GM12872 (cell line): ENCODE measurements at regions not wholly inside any gene's neighbourhood (a gene's known extent, or its start where the extent isn't known, plus 50 kb on each side); places are given as distances from the start of the nearest gene placed in this dataset.

Experiments
- TF ChIP-seq, protein P1 (sequence below): IDR thresholded peaks from 3 replicates; pipeline ENCODE4 v1.5.1; 2011; ENCODE audit warnings: low read depth, mild to moderate bottlenecking, low read length, moderate library complexity; ENCODE audit not compliant: insufficient read depth

DNA sequence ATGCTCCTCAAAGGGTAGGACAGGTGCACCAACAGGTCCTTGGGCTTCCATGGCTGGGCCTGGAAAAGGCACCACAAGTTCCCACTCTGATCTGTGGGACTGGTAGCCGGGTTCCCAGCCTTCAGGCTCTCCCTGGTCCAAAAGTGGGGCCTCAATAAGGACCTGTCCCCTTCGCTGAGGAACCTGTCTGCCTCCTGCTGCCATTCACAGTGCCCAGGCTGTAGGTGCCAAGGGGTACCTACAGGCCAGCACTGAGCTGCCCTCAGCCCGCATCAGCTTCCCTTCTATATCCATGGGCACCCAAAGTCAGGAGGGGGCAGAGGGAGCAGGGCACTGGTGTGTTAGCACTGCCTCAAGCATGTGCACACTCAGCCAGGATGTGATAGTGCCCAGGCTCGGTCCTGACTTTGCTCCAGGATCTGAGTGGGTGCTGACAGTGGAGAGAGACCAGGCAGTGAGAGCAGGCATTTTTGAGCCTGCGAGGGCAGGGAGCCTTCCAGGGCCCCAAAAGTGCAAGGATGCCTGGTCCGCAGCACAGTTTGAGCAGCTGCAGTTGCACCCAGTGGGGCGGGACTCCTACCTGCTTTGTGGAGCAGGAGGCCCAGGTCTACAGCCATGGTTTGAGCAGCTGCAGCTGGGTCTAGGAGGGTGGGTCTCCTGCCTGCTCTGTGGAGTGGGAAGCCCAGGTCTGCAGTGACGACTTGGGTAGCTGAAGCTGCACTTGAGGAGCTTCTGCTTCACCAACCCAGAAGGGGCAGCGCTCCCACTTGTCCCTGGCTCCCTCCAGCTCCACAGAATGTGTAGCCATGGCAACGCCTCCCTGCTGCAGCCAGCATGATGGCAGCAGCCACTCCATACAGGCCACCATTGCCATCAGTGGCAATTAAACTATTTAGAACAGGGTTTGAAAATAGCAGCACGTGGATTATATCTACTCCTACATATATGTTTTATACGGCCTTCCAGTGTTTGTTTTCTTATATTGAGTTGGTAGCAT is 376.4 kb downstream of the KCTD8 start:
- TF ChIP-seq, protein P1, sequence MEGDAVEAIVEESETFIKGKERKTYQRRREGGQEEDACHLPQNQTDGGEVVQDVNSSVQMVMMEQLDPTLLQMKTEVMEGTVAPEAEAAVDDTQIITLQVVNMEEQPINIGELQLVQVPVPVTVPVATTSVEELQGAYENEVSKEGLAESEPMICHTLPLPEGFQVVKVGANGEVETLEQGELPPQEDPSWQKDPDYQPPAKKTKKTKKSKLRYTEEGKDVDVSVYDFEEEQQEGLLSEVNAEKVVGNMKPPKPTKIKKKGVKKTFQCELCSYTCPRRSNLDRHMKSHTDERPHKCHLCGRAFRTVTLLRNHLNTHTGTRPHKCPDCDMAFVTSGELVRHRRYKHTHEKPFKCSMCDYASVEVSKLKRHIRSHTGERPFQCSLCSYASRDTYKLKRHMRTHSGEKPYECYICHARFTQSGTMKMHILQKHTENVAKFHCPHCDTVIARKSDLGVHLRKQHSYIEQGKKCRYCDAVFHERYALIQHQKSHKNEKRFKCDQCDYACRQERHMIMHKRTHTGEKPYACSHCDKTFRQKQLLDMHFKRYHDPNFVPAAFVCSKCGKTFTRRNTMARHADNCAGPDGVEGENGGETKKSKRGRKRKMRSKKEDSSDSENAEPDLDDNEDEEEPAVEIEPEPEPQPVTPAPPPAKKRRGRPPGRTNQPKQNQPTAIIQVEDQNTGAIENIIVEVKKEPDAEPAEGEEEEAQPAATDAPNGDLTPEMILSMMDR: no peak

DNA sequence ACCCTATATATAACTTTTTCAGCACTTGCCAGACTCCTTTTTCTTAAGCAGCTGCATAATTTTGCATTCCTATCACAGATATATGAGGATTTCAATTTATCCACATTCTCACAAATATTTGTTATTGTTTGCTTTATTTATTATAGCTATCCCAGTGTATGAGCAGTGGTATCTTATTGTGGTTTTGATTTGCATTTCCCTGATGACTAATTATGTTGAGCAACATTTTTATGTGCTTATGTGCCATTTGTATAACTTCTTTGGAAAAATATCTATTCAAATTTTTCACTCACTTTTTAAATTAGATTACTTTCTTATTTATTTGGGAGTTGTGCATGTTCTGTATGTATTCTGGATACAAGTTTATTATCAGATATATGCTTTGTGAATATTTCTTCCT is 361.9 kb downstream of the KCTD8 start:
- TF ChIP-seq, protein P1: no peak

DNA sequence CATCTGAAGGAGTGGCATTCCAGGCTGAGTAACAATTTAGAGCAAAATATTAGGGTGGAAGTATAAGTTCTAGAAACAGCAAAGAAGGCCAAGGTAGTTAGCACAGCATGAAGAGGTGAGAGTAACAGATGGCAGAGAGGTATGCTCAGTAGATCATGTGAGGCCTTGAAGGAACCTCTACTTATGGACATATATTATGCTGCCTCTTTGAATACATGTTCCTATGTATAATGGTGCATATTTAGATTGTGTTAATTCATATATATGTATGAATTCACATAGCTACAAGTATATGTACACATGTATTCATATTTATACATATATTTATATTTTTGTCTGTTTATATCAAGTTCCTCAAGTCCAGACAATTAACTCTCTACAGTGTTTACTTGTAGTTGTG is 355.2 kb downstream of the KCTD8 start:
- TF ChIP-seq, protein P1: no peak

DNA sequence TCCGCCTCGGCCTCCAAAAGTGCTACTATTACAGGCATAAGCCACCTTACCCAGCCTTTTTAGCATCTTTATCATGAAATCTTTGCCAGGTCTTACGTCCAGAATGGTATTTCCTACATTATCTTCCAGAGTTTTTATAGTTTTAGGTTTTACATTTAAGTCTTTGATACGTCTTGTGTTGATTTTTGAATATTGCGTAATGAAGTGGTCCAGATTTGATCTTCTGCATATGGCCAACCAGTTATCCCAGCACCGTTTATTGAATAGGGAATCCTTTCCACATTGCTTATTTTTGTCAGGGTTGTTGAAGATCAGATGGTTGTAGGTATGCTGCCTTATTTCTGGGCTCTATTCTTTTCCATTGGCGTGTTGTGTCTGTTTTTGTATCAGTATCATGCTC is 349.6 kb downstream of the KCTD8 start:
- TF ChIP-seq, protein P1: no peak

DNA sequence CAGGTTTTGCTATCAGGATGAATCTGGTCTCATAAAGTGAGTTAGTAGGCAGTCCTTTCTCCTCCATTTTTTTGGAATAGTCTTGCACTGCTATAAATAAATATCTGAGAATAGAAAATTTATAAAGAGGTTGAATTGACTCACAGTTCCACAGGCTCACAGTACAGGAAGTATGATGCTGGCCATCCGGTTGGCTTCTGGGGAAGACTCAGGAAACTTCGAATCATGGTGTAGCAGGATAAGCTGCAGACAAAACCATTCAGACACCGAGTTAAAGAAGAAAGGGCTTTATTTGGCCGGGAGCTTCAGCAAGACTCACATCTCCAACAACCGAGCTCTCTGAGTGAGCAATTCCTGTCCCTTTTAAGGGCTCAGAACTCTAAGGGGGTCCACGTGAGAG is 348.2 kb downstream of the KCTD8 start:
- TF ChIP-seq, protein P1: no peak

DNA sequence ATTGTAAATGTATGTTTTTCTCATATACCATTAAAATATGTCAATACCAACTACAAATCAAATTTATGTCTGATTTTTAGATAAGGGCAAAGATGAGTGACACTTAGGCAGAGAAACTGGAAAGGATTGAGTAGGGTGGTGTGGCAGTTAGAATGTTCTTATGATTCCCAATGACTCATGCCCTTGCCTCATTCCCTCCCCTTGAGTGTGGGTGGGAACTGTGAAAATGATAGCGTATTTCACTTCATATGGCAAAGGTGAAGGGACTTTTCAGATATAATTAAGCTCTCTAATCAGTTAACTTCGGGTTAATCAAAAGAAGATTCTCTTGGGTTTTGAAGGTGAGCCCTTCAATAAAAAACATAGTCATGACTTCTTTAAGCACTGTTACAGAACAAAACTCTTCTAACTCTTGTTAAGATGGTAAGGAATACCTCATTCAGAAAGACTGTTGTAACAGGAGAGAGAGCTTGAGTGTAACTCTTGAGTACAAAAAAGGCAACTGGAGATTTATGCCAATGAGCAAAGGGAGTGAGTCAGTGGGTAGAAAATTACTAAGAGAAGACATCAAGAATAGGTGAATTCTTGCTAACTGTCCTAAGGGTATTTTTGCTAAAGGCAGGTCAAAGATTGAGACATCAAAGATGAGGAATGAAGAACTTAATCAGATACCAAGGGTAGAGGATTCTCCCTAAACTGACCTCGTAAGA is 329.5 kb downstream of the KCTD8 start:
- TF ChIP-seq, protein P1: no peak

DNA sequence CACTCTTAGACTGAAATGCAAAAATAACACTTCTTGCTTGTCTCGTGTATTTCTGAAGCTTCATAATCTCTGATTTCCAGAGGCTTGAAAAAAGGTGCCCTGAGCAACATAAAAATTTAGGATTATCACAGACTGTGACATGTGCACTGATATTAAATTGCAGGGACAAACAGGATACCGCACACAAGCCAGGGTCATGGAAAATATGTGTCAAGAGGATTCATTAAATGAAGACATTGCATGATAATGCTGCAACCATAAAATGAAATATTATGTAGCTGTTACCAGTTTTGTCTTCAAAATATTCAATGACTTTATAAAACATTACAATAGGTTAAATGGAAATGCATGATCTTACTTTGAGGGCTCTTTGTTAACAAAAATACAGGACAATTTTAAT is 328.0 kb downstream of the KCTD8 start:
- TF ChIP-seq, protein P1: no peak
